Astrocyte of the cerebellum (primary cell): ENCODE measurements at regions not wholly inside any gene's neighbourhood (a gene's known extent, or its start where the extent isn't known, plus 50 kb on each side); places are given as distances from the start of the nearest gene placed in this dataset.

ENCODE experiments used
- DNase-seq: peaks from one replicate; pipeline ENCODE4 v3.0.0-alpha.2; 2011; ENCODE audit warnings: low read depth
- H3K4me3 ChIP-seq: 2 replicates; pipeline ENCODE4 v1.5.1; 2011; ENCODE audit warnings: mild to moderate bottlenecking, low read depth, low read length, moderate library complexity
- in situ Hi-C: cut with HindIII; loops from 2 replicates; pipeline ENCODE4 v1.10.0; 2017; ENCODE audit warnings: low sequenced_read_pairs
- TF ChIP-seq, protein P1 (sequence below): IDR thresholded peaks from 2 replicates; pipeline ENCODE4 v1.5.1; 2012; ENCODE audit warnings: low read length, low read depth, moderate library complexity, mild to moderate bottlenecking; ENCODE audit errors: missing control alignments

DNA sequence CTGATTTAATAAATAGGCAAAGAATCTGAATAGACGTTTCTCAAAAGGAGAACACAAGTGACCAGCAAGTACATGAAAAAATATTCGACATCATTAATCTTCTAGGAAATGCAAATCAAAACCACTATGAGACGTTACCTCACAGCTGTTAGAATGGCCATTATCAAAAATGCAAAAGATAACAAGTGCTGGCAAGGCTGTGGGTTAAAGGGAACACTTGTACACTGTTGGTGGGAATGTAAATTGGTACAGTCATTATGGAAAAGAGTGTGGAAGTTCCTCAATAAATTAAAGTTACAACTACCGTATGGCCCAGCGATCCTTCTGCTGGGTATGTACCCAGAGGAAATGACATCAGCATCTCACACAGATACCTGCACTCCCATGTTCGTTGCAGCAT, 253.9 kb upstream of the BMP2 start:
- in situ Hi-C loops, result no loop called here
- TF ChIP-seq, protein P1, sequence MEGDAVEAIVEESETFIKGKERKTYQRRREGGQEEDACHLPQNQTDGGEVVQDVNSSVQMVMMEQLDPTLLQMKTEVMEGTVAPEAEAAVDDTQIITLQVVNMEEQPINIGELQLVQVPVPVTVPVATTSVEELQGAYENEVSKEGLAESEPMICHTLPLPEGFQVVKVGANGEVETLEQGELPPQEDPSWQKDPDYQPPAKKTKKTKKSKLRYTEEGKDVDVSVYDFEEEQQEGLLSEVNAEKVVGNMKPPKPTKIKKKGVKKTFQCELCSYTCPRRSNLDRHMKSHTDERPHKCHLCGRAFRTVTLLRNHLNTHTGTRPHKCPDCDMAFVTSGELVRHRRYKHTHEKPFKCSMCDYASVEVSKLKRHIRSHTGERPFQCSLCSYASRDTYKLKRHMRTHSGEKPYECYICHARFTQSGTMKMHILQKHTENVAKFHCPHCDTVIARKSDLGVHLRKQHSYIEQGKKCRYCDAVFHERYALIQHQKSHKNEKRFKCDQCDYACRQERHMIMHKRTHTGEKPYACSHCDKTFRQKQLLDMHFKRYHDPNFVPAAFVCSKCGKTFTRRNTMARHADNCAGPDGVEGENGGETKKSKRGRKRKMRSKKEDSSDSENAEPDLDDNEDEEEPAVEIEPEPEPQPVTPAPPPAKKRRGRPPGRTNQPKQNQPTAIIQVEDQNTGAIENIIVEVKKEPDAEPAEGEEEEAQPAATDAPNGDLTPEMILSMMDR, result no peak
- no peak for DNase-seq
- no peak overlapping the region for H3K4me3 ChIP-seq

DNA sequence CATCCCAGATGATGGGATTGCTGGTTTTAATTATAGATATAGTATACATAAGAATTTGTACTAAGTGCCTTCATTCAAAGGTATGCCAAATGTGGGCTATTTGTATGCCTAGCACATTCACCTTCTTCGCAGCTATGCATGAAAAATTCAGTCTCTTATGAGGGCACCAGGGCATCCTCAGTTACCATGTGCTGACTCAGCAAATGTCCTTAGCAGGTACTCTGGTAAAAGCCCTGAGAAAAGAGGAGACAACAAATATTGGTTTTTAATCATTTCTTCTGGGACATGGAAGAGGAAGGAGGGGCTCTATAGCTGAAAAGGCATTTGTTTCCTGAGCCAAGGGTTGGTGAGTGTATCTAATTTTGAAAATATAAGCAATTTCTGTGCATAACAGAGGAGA, 258.1 kb upstream of the BMP2 start:
- in situ Hi-C loops, result no loop called here

DNA sequence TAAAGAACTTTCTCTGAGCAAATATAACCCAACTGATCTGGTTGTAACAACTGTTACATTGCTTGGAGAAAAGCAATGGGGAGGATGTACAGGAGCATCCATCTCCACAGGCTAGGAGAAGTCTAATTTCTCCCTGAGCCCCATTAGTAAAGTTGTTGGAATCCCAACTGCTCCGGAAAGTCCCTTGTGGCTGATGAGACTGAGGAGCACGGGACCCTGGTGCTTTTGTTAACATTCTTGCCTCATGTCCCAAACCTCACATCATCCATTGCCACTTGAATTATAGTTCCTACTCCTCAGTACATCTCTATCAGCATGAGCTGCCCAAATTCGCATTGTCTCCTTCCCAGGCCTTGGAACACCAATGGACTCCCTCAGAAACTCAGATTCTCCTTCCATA, 260.6 kb upstream of the BMP2 start:
- TF ChIP-seq, protein P1, result no peak
- no peak overlapping the region for H3K4me3 ChIP-seq
- in situ Hi-C loops, result no loop called here
- DNase-seq, result no peak

More for the DNA sequence above, 258.1 kb upstream of the BMP2 start:
- DNase-seq, result no peak
- H3K4me3 ChIP-seq, result no peak overlapping the region
- TF ChIP-seq, protein P1, result no peak

DNA sequence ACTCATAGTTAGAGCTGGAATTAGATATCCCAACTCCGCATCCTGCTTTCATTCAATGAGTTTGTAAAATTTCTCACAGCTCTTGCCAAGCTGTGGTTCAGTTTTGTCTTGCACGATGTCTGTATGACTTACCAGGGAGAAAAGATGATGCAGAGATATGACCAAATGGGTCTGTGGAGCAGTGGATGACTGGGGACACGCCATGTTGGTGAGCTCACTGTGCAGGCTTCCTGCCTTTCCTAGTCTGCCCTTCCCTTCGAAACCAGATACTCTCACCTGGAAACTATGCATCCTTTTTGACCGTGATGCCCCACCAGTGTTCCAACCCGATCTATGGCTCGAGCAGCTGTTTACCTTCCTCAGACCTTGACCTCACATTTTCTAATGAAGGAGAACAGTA, 262.7 kb upstream of the BMP2 start:
- no peak for DNase-seq
- TF ChIP-seq, protein P1, result no peak
- no peak overlapping the region for H3K4me3 ChIP-seq
- in situ Hi-C loops, result no loop called here

DNA sequence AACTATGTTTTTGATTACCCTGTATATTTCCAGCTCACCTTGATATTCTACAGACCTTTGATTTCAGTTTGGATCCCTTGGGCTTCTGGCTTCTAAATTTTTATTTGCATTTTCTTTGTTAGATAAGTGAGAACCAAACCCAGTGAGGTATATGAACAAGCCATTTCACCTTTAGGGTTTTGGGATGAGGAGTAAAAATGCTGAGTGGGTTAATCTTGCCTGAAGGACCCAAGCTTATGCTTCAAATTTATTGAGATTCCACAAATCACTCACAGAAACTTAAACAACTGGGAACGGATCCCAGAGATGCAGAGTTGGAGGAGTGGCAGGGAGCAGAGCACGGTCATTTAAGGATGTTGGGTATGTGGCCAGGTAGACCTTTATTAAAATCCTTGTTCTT, 263.3 kb upstream of the BMP2 start:
- in situ Hi-C loops, result no loop called here
- H3K4me3 ChIP-seq, result no peak overlapping the region
- TF ChIP-seq, protein P1, result no peak

DNA sequence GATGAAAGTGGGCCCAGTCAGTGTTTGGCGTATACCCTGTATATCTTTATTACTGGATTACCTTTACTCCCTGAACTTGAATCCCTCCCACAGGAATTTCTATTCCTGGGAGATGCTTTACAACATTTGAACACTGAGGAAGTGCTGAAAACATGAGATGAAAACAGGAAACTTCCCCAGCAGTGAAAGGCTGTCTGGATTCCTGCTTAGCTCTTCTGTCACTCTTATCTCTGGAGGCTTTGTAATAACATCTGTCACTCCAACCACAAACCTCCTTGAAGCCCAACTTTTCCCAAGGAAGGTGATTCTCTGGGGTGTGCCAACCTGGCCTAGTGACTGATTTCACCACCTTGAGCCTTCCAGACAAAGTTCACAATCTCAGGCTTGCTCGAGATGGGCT, 264.5 kb upstream of the BMP2 start:
- DNase-seq, result no peak
- no peak overlapping the region for H3K4me3 ChIP-seq
- in situ Hi-C loops, result no loop called here
- TF ChIP-seq, protein P1, result no peak

More for the DNA sequence above, 263.3 kb upstream of the BMP2 start:
- no peak for DNase-seq

DNA sequence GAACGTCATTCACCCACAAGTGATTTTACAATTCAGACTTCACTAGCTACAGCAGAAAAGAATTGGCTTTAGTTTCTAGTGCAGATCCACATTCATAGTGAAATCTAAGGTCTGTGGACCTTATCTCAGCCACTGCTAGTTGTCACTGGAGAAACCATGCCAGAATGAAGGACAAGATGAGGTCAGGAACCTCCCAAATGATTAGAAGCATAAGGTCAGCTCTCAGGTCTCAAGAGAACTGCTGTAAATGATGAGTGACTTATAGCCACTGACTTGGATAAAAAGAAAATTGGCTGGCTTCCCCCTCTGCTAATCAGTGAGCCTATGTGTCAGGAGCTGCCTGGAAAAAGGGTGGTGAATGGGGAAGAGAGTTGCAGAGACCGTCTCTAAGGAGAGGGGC, 265.3 kb upstream of the BMP2 start:
- no peak overlapping the region for H3K4me3 ChIP-seq
- in situ Hi-C loops, result no loop called here
- DNase-seq, result no peak
- TF ChIP-seq, protein P1, result no peak
